ENCODE measurements at regions not wholly inside any gene's neighbourhood (a gene's known extent, or its start where the extent isn't known, plus 50 kb on each side); places are given as distances from the start of the nearest gene placed in this dataset.

- H3K9me3 ChIP-seq (replicated peaks; ENCODE audit: control insufficient read depth, insufficient read depth, low read length): no peaks in the 10 kb centered on the region
- WGBS (ENCODE audit: insufficient coverage, insufficient replicate concordance, low lambda C conversion rate, missing lambda C conversion rate): 67% methylated on average over 3 of the region's 3 CpGs
- no peaks in the 10 kb centered on the region for H3K4me1 ChIP-seq (ENCODE audit: control insufficient read depth, insufficient read depth, low read length)
- ChIA-PET CTCF (no interaction called here), POLR2A (no interaction called here), RAD21 (ENCODE audit: unreplicated experiment) (no interaction called here), SMC1A (ENCODE audit: uncharacterized antibody, unreplicated experiment) (no interaction called here)
- no peaks in the 10 kb centered on the region for H3K79me2 ChIP-seq (ENCODE audit: control insufficient read depth, insufficient read depth, low read length)
- DNase-seq (ENCODE audit: low read depth, low spot score) (no peak), ATAC-seq (peak; percentile 40; the same call in 2 of the 3 replicates), FAIRE-seq (no peak)
- H3K27ac ChIP-seq (ENCODE audit: control insufficient read depth, insufficient read depth): no peak overlapping the region
- H4K20me1 ChIP-seq (ENCODE audit: control insufficient read depth, insufficient read depth): no peaks in the 10 kb centered on the region
- no peak overlapping the region for H3K4me3 ChIP-seq
- TF ChIP-seq RUNX3 (IDR thresholded peaks at IDR 0.05; ENCODE audit: low read length): no peak
- no peak for TF ChIP-seq ZNF622 (IDR thresholded peaks at IDR 0.05)
- TF ChIP-seq YY1 (IDR thresholded peaks at IDR 0.05; ENCODE audit: low read depth, low read length): no peak
- no peak for TF ChIP-seq ZNF24 (IDR thresholded peaks at IDR 0.05)
- TF ChIP-seq GABPA (IDR thresholded peaks at IDR 0.05; ENCODE audit: low read depth): no peak
- no peak for TF ChIP-seq MTA2 (IDR thresholded peaks at IDR 0.05; ENCODE audit: low read depth)
- no peaks in the 10 kb centered on the region for H3K27me3 ChIP-seq (replicated peaks in 1 of 2; ENCODE audit: control insufficient read depth in 2 of 2, insufficient read depth in 2 of 2, low read length in 1 of 2)
- intact Hi-C loops (cut with micrococcal nuclease; ENCODE audit: unreplicated experiment): no loop called here
- no peaks in the 10 kb centered on the region for H3K36me3 ChIP-seq (ENCODE audit: control insufficient read depth in 2 of 2, insufficient read depth in 2 of 2, low read length in 1 of 2)
- no peak overlapping the region for H3K4me2 ChIP-seq (ENCODE audit: control insufficient read depth, insufficient read depth)
- in situ Hi-C loops (cut with MboI): no loop called here
- BruUV-seq (replicated peaks): no TSS peak
- no peak overlapping the region for H2AFZ ChIP-seq (ENCODE audit: control insufficient read depth, low read depth, low read length)
- H3K9ac ChIP-seq (ENCODE audit: control insufficient read depth, insufficient read depth, low read length): no peak overlapping the region
Observed at GRCh38 chr7:109456116-109456515, 886.4 kb downstream of the DNAJB9 start.

- BruUV-seq (replicated peaks): no TSS peak
- RAD21 ChIA-PET (ENCODE audit: unreplicated experiment): no interaction called here
- FAIRE-seq: no peak
- no peak for TF ChIP-seq IRF5 (IDR thresholded peaks at IDR 0.05; ENCODE audit: borderline replicate concordance)
- TF ChIP-seq ZBTB11 (CRISPR knock-in tag; IDR thresholded peaks at IDR 0.05): no peak
- no peak for TF ChIP-seq EP300 (IDR thresholded peaks at IDR 0.05; ENCODE audit: borderline replicate concordance in 1 of 2, control insufficient read depth in 1 of 2, low read depth in 2 of 2, low read length in 2 of 2)
- no peak for TF ChIP-seq PAX8 (IDR thresholded peaks at IDR 0.05)
- no peak for TF ChIP-seq CBX5 (IDR thresholded peaks at IDR 0.05; ENCODE audit: low read depth)
- no peak for TF ChIP-seq NR2C2 (IDR thresholded peaks at IDR 0.05; ENCODE audit: borderline replicate concordance, control insufficient read depth, insufficient read length, low read depth)
- TF ChIP-seq HDAC6 (IDR thresholded peaks at IDR 0.05; ENCODE audit: unreplicated experiment): no peak
Observed at GRCh38 chr7:109460296-109460695, 890.6 kb downstream of the DNAJB9 start.

More at GRCh38 chr7:109460296-109460695, 890.6 kb downstream of the DNAJB9 start:
- no peaks in the 10 kb centered on the region for H4K20me1 ChIP-seq (ENCODE audit: control insufficient read depth, insufficient read depth)
- no peak overlapping the region for H3K9ac ChIP-seq (ENCODE audit: control insufficient read depth, insufficient read depth, low read length)
- ChIA-PET SMC1A (ENCODE audit: uncharacterized antibody, unreplicated experiment) (no interaction called here), POLR2A (no interaction called here), CTCF (no interaction called here)
- intact Hi-C loops (cut with micrococcal nuclease; ENCODE audit: unreplicated experiment): no loop called here
- H3K4me2 ChIP-seq (ENCODE audit: control insufficient read depth, insufficient read depth): no peak overlapping the region
- H2AFZ ChIP-seq (ENCODE audit: control insufficient read depth, low read depth, low read length): no peak overlapping the region
- in situ Hi-C loops (cut with MboI): no loop called here
- no peaks in the 10 kb centered on the region for H3K4me1 ChIP-seq (ENCODE audit: control insufficient read depth, insufficient read depth, low read length)
- WGBS (ENCODE audit: insufficient coverage, insufficient replicate concordance, low lambda C conversion rate, missing lambda C conversion rate): 21% methylated on average over 2 of the region's 2 CpGs
- no peaks in the 10 kb centered on the region for H3K36me3 ChIP-seq (ENCODE audit: control insufficient read depth in 2 of 2, insufficient read depth in 2 of 2, low read length in 1 of 2)
- no peaks in the 10 kb centered on the region for H3K9me3 ChIP-seq (replicated peaks; ENCODE audit: control insufficient read depth, insufficient read depth, low read length)
- H3K79me2 ChIP-seq (ENCODE audit: control insufficient read depth, insufficient read depth, low read length): no peaks in the 10 kb centered on the region
- no peaks in the 10 kb centered on the region for H3K27me3 ChIP-seq (replicated peaks in 1 of 2; ENCODE audit: control insufficient read depth in 2 of 2, insufficient read depth in 2 of 2, low read length in 1 of 2)
- H3K27ac ChIP-seq (ENCODE audit: control insufficient read depth, insufficient read depth): no peak overlapping the region
- H3K4me3 ChIP-seq: no peak overlapping the region
- ATAC-seq: no peak
- DNase-seq (ENCODE audit: low read depth, low spot score): no peak
